ENCODE measurements at regions not wholly inside any gene's neighbourhood (a gene's known extent, or its start where the extent isn't known, plus 50 kb on each side); places are given as distances from the start of the nearest gene placed in this dataset.
A peak's percentile ranks its signal among the peaks of the same experiment; 100 is the strongest.
"Not testable (repeated sequence)": the region's sequence is repeated elsewhere in the genome, so short reads cannot be mapped to it uniquely, and the experiment has no call there.

DNA sequence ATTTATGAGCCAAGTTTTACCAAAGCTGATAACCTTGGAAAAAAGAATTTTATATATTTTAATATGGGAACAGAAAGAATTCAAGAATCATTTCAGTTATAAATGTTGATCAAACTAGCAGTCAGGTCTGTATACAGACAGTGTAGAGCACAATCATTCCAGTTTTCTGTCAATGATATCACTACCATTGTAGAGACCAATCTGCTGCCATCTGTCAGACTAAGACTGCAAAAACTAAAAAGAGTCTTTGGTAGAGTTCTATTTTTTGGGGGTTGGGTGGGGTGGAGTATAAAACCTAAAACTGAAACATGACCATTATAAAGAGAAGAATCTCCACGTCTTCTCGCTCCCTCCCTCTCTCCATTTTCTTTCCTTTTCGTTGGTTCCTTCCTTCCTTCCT is 204.7 kb upstream of the UBE2E3 start:
- Histone ChIP-seq H3K4me1 (no peaks in the 10 kb centered on the region), H3K4me3 (no peak overlapping the region), H3K36me3 (no peaks in the 10 kb centered on the region), H3K27ac (no peak overlapping the region), H3K9me3 (no peaks in the 10 kb centered on the region), H3K27me3 (ENCODE audit: low read depth) (no peaks in the 10 kb centered on the region)
- DNase-seq, result no peak
- intact Hi-C loops (cut with DNase I), result no loop called here
- TF ChIP-seq, protein P1, sequence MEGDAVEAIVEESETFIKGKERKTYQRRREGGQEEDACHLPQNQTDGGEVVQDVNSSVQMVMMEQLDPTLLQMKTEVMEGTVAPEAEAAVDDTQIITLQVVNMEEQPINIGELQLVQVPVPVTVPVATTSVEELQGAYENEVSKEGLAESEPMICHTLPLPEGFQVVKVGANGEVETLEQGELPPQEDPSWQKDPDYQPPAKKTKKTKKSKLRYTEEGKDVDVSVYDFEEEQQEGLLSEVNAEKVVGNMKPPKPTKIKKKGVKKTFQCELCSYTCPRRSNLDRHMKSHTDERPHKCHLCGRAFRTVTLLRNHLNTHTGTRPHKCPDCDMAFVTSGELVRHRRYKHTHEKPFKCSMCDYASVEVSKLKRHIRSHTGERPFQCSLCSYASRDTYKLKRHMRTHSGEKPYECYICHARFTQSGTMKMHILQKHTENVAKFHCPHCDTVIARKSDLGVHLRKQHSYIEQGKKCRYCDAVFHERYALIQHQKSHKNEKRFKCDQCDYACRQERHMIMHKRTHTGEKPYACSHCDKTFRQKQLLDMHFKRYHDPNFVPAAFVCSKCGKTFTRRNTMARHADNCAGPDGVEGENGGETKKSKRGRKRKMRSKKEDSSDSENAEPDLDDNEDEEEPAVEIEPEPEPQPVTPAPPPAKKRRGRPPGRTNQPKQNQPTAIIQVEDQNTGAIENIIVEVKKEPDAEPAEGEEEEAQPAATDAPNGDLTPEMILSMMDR (IDR thresholded peaks at IDR 0.05), result no peak
- ATAC-seq, result no peak

DNA sequence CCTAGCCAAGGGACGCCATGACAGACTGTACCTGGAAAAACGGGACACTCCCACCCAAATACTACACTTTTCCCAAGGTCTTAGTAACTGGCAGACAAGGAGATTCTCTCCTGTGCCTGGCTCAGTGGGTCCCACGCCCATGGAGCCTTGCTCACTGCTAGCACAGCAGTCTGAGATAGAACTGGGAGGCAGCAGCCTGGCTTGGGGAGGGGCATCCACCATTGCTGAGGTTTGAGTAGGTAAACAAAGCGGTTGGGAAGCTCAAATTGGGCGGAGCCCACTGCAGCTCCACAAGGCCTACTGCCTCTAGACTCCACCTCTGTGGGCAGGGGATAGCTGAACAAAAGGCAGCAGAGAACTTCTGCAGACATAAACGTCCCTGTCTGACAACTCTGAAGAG is 215.1 kb upstream of the UBE2E3 start:
- H3K4me3 ChIP-seq; intact Hi-C loops (cut with DNase I); H3K36me3 ChIP-seq; ATAC-seq; H3K27me3 ChIP-seq (ENCODE audit: low read depth); H3K27ac ChIP-seq; H3K9me3 ChIP-seq; H3K4me1 ChIP-seq: not testable (repeated sequence)
- DNase-seq, result peak; percentile 21

- no peak overlapping the region for H3K27ac ChIP-seq
- TF ChIP-seq, protein P1 (IDR thresholded peaks at IDR 0.05), result no peak
- H3K9me3 ChIP-seq, result no peaks in the 10 kb centered on the region
- no peaks in the 10 kb centered on the region for H3K4me1 ChIP-seq
- no peaks in the 10 kb centered on the region for H3K36me3 ChIP-seq
- ATAC-seq (no peak), DNase-seq (no peak)
- intact Hi-C loops (cut with DNase I), result no loop called here
- H3K27me3 ChIP-seq (ENCODE audit: low read depth), result no peaks in the 10 kb centered on the region
- H3K4me3 ChIP-seq, result no peak overlapping the region
These were observed 217.0 kb upstream of the UBE2E3 start for GRCh38 chr2:180763263-180763989.

- no peak overlapping the region for H3K27ac ChIP-seq
- H3K4me3 ChIP-seq, result no peak overlapping the region
- H3K4me1 ChIP-seq, result no peaks in the 10 kb centered on the region
- intact Hi-C loops (cut with DNase I), result no loop called here
- TF ChIP-seq, protein P1 (IDR thresholded peaks at IDR 0.05), result no peak
- H3K36me3 ChIP-seq, result no peaks in the 10 kb centered on the region
- ATAC-seq (no peak), DNase-seq (no peak)
- H3K27me3 ChIP-seq (ENCODE audit: low read depth), result no peaks in the 10 kb centered on the region
- H3K9me3 ChIP-seq, result no peaks in the 10 kb centered on the region
These were observed 219.2 kb upstream of the UBE2E3 start for GRCh38 chr2:180761224-180761623.

DNA sequence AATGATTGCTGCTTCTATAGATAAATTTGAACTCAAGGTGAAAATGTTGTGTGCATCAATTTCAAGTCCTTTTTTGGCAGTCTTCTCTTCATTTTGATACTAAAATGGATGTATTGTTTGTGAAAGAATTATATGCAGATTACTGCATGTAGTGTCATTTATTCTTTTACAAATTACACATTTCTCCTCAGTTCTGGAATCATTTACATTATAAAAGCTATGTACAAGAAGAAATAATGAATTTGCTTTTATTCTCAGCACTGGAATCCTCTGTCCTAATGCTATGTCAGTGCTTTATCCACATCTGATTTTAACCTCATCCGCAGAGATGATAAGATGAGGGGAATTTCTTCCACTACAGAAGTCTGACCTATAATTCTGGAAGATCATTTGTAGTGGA is 220.8 kb upstream of the UBE2E3 start:
- Histone ChIP-seq H3K27ac (no peak overlapping the region), H3K4me1 (no peaks in the 10 kb centered on the region), H3K36me3 (no peaks in the 10 kb centered on the region), H3K27me3 (ENCODE audit: low read depth) (no peaks in the 10 kb centered on the region), H3K9me3 (no peaks in the 10 kb centered on the region), H3K4me3 (no peak overlapping the region)
- intact Hi-C loops (cut with DNase I), result no loop called here
- no peak for DNase-seq
- ATAC-seq, result no peak
- TF ChIP-seq, protein P1 (IDR thresholded peaks at IDR 0.05), result no peak

DNA sequence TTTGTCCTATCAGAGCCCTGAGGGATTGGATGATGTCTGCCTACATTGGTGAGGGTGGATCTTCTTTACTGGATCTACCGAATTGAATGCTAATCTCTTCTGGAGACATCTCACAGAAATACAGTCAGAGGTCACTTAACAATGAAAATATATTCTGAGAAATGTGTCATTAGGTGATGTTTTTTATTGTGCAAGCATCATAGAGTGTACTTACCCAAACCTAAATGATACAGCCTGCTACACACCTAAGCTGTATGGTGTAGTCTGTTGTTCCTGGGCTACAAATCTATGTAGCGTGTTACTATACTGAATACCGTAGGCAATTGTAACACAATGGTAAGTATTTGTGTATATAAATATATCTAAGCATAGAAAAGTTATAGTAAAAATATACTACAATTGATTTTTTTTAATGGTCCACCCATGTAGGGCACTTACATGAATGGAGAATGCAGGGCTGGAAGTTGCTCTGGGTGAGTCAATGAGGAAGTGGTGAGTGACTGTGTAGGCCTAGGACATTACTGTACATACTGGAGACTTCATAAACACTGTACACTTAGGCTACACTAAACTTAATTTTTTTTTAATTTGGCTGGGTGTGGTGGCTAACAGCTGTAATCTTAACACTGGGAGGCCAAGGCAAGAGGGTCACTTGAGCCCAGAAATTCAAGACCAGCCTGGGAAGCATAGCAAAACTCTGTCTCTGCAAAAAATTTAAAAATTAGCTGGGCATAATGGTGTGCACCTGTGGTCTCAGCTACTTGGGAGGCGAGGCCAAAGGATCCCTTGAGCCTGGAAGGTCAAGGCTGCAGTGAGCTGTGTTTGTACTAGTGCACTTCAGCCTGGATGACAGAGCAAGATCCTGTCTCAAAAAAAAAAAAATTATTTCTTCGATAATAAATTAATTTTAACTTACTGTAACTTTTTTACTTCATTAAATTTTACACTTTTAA is 226.3 kb upstream of the UBE2E3 start:
- Histone ChIP-seq H3K9me3 (no peaks in the 10 kb centered on the region), H3K27me3 (ENCODE audit: low read depth) (no peaks in the 10 kb centered on the region), H3K36me3 (no peaks in the 10 kb centered on the region), H3K4me3 (no peak overlapping the region), H3K4me1 (no peaks in the 10 kb centered on the region), H3K27ac (no peak overlapping the region)
- DNase-seq (no peak), ATAC-seq (no peak)
- TF ChIP-seq, protein P1 (IDR thresholded peaks at IDR 0.05), result no peak
- intact Hi-C loops (cut with DNase I), result no loop called here
